Keratinocyte (primary cell): ENCODE measurements at regions not wholly inside any gene's neighbourhood (a gene's known extent, or its start where the extent isn't known, plus 50 kb on each side); places are given as distances from the start of the nearest gene placed in this dataset.

Experiments
- EZH2 ChIP-seq: IDR thresholded peaks from one replicate; pipeline ENCODE4 v1.6.1; 2012; ENCODE audit warnings: inconsistent platforms, mild to moderate bottlenecking, low read length, moderate library complexity
- TF ChIP-seq, protein P1 (sequence below), 3 experiments: IDR thresholded peaks in 1 of 3; conservative IDR thresholded peaks in 1 of 3; optimal IDR thresholded peaks in 1 of 3; 2 replicates in 2 of 3; 3 replicates in 1 of 3; pipeline versions ENCODE3 to v1.5.1; 2011; ENCODE audit warnings: low read length in 3 of 3, mild to moderate bottlenecking in 3 of 3, moderate library complexity in 2 of 3, control low read depth in 1 of 3, inconsistent platforms in 1 of 3; ENCODE audit not compliant: insufficient read depth in 2 of 3; ENCODE audit errors: extremely low read depth in 1 of 3

GRCh38 chr5:4984461-4984860 lies 155.7 kb upstream of the ADAMTS16 start:
- TF ChIP-seq, protein P1, sequence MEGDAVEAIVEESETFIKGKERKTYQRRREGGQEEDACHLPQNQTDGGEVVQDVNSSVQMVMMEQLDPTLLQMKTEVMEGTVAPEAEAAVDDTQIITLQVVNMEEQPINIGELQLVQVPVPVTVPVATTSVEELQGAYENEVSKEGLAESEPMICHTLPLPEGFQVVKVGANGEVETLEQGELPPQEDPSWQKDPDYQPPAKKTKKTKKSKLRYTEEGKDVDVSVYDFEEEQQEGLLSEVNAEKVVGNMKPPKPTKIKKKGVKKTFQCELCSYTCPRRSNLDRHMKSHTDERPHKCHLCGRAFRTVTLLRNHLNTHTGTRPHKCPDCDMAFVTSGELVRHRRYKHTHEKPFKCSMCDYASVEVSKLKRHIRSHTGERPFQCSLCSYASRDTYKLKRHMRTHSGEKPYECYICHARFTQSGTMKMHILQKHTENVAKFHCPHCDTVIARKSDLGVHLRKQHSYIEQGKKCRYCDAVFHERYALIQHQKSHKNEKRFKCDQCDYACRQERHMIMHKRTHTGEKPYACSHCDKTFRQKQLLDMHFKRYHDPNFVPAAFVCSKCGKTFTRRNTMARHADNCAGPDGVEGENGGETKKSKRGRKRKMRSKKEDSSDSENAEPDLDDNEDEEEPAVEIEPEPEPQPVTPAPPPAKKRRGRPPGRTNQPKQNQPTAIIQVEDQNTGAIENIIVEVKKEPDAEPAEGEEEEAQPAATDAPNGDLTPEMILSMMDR (optimal IDR thresholded peaks at IDR 0.05 in 1 of 3, IDR thresholded peaks at IDR 0.05 in 1 of 3, conservative IDR thresholded peaks at IDR 0.05 in 1 of 3; ENCODE audit: extremely low read depth in 1 of 3, insufficient read depth in 2 of 3, low read length in 3 of 3), result no peak
- TF ChIP-seq EZH2, result no peak
